ENCODE measurements at regions not wholly inside any gene's neighbourhood (a gene's known extent, or its start where the extent isn't known, plus 50 kb on each side); places are given as distances from the start of the nearest gene placed in this dataset.
"Not testable (repeated sequence)": the region's sequence is repeated elsewhere in the genome, so short reads cannot be mapped to it uniquely, and the experiment has no call there.

DNA sequence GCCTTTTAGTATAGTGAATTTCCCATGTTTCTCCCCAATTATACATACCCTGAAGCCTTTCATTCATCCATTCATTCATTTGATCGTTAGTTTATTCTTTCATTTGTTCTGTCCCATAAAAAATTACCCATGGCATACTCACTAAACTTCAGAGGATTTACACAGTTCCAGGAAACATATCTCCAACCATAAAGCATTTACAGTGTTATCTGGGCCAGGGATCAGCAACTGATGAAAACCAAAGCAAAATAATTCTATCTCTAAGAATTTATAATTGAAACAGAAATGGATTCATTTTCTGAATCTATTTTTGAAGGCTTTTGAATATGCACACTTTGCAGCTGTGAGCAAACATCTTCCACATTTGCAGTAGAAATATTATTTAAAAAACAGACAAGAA lies 547.7 kb downstream of the KCNJ2 start:
- DNase-seq: no peak

DNA sequence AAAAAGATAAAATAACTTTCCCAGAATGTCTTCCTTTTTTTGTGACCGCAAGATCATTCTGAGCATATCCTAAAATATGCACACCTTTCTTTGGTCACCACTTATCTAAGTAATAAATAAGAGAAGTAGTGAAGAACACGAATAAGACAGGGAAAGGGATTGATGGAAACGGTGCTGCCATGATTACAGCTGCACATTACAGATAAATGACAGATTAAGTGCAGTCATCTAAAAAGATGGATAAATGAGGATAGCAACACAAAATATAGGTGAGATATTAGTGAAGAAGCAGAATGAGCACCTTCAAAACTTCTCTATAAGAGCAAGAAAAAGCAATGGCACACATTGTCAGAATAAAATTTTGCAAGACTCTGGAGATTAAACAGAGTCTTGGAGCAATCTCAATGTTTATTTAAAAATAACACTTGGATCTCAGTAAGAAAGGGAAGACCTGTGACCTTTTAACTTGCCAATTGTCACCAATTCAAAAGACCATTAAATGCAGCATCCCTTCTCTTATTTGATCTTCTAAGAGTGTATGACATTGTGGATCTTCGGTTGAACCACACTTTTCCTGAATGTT lies 567.1 kb downstream of the KCNJ2 start:
- no peak for DNase-seq

DNA sequence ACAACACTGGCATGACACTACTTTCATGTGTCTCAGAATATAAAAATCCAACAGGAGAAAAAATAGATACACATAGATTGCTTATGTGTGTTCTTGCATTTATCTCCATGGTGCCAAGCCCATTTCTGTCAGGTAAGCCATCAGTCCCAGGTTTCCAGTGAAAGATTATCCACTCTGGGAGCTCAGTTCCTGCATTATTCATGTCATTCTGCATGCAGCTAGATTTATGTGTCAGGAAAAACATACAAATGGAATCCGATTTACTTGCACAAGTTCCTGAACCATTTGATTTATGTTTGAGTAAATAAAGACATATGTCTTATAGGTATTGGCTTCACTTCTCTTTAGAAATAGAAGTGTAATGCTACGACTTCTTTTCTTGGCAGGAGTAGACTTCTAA lies 569.7 kb downstream of the KCNJ2 start:
- no peak for DNase-seq

DNA sequence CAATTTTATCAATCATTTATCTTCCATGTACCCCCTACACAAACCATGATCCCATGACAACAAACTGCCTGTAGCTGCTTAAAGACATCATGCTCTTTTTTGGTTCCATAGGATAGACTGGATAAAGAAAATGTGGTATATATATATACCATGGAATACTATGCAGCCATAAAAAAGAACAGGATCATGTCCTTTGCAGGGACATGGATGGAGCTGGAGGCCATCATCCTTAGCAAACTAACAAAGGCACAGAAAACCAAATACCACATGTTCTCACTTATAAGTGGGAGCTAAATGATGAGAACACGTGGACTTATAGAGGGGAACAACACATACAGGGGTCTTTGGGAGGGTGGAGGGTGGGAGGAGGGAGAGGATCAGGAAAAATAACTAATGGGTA lies 577.2 kb downstream of the KCNJ2 start:
- not testable (repeated sequence) for DNase-seq

DNA sequence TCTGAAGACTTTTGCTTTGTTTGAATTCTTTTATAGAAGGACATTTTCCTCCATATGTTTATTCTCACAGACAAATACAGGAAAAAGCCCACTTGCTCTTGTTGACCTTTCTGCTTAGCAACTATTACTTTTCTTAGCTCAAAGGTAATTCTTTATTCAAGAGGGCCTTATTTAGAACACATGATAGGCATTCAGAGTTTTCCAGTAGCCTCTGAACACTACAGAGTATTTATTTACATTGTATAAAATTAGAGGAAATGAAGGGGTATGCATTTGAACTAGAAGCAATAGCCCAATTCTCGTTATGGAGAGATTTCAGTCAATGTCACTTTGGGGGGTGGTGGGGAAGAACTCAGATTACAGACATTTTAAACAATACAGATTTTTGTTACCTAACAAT lies 581.7 kb downstream of the KCNJ2 start:
- DNase-seq: peak; percentile 24

DNA sequence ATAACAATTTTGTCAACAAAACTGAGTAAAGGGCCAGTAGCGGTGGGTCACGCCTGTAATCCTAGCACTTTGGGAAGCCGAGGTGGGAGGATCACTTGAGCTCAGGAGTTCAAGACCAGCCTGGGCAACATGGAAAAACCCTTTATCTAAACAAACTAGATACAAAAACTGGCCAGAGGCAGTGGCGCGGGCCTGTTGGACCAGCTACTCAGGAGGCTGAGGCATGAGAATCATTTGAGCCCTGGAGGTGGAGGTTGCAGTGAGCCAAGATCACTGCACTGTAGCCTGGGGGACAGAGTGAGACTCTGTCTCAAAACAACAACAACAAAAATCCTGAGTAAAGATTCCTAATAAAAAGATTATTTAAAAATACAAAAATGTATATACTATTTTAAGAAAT lies 583.1 kb downstream of the KCNJ2 start:
- DNase-seq: not testable (repeated sequence)

DNA sequence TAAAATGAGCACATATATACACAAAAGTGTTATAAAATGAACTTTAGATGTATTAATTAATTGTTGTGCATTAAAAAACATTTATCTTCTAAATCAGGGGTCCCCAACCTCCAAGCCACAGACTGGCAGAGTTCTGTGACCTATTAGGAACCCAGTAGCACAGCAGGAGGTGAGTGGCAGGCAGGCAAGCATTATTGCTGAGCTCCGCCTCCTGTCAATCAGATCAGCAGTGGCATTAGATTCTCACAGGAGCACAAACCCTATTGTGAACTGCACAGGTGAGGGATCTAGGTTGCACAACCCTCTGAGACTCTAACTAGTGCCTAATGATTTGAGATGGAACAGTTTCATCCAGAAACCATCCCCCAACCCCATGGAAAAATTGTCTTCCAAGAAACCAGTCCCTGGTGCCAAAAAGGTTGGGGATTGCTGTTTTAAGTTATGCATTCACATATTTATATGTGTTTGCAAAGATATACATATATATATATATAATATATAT lies 583.7 kb downstream of the KCNJ2 start:
- no peak for DNase-seq

DNA sequence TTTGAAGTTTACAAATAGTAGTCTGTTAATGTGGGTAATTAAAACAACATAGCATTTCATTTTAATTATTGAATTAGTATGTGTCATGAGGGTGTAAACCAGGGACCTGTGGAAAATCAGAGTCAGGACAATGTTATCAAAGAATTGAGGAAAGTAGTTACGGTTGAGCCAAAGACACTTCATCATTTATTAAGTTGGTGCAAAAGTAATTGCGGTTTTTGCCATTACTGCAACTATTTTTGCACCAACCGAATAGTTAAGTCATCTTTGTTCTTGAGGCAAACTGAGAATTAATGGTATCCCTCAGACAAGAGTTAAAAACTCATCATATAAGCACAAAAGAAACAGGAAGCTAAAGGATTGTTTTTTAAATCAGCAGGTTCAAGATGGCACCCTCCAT lies 593.7 kb downstream of the KCNJ2 start:
- DNase-seq: no peak

DNA sequence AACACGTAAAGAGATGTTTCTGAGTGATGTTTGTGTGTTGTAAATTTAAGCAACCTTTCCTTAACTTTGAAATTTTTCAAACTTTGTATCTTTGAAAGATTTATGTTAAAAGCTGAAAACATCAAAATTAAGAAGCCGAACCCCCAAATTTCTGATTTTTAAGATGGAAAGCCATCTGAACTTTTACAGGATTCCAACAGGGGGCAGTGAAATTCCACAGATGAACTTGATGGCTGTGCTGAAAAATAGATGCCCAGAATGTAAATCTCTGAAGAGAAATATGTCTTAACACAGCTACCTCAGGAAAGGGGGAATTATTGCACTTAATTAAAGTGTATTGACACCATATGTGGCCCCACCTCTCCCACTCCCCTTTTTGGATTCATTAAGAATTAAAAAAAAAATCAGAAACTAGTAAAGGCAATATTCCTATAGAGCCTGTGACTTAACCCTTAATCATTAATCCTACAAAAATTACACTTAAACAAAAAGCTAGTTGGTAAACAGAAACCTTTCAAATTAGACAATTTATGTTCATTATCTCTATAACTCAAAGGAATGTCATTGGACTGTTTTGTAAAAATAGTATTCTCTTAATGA lies 597.9 kb downstream of the KCNJ2 start:
- DNase-seq: peak; percentile 27

DNA sequence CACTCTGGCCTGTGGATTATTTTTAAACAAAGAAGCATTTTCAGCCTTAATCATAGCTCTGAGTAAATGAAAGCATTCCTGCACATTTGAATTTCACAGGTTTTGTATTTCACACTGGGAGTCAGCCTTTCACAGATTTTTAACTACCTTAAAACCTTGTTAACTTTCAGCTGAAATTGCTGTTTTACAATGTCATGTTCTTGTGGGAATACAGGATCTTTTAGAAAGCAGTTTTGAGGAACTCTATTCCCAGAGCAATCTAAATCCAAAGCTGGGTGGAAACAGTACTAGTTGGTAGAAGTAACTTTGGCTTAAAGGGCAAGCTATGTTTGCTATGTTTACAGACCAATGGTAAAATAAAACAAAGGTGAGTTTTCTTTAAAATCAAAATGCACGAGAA lies 600.6 kb downstream of the KCNJ2 start:
- DNase-seq: no peak

DNA sequence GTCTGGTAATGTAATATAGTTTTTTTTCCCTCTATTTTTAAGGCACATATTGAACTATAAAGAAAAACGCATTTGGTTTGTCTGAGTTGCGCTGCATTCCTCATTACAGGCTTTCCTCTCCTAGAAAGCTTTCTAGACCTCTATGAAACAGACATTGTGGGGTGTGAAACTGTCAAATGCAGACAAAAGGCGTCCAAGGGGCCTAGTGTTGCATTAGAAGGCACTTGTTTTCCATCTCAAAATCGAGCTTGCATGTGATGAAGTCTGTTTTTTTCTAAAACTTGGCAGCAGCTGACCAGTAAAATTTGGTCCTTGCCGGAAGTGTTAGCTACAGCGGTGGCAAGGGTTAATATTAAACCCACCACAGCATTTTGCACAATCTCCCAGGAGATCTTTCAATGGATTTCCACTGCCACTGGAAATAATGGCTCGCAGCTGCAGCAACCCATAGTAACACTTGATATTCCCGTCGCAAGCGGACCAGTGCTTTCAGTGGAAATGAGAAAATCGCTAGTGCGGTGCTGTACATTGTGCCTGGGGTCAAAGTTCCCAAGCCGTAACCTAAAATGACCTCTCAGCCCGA lies 602.6 kb downstream of the KCNJ2 start:
- no peak for DNase-seq

DNA sequence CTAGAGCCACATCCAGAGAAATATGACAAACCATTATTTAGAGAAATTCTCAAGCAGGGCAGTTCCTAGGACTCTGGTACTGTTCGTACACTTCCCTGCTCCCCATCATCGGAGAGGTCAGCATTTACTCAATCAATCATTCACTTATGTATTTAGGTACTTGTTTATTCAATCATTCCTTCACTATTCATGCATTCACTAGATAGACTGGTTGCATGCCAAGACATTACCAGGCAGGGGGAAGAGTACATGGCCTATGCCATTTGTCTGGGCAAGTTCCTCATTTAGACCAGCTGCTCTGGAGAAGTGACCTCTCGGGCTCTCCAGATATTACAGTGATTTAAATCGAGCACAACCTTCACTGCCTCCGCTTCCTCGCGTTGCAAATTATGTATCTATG lies 603.4 kb downstream of the KCNJ2 start:
- no peak for DNase-seq

DNA sequence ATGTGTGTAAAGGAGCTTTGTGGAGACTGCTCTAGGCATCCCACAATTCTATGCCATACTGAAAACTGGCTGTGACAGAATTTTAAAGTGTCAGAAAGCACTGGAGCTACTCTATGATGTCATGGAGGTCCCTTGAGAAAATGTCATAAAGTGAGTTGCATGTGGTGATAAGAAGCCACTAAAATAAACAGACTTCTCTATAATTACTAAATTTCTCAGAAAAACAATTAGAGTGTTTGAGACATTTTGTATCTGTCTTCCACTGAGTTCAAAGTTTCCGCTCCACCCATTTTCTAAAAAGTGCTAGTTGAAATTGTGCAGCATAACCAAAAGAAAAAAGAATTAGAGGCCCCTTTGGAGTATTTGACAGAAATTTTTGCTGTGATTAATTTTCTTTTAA lies 603.9 kb downstream of the KCNJ2 start:
- no peak for DNase-seq

DNA sequence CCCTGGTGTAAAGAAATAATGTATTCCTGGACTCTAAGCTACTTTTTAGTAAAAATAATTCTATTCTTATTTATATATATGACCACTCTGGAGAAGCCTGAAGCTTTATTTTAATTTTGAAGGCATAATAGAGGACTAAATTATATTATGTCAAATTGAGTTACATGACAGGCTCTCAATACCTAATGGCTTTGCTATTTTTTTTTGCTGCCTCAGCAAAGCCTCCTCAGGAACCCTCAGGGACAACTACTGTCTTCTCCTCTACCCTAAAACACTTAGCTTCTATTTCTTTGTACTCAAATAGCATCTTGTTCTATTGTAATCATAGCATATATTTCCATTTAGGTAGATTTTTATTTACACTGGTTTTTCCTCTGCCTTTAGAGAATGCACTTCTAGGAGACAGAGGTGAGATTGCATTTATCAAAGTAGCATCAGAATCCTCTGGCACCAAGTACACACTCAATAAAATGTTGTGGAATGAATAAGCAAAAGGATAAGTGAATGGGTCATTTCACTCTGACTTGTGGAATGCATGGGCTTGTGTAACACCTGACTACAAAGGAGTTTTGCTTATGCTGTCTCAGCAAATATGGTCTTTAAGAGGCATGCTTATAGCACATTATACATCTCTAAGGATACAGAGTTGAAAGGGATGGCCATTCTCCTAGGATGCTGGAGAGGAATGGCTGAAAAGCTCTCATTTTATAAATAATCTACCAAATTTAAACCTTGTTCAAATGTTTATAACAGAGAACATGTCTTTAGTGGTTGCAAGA lies 605.2 kb downstream of the KCNJ2 start:
- no peak for DNase-seq

DNA sequence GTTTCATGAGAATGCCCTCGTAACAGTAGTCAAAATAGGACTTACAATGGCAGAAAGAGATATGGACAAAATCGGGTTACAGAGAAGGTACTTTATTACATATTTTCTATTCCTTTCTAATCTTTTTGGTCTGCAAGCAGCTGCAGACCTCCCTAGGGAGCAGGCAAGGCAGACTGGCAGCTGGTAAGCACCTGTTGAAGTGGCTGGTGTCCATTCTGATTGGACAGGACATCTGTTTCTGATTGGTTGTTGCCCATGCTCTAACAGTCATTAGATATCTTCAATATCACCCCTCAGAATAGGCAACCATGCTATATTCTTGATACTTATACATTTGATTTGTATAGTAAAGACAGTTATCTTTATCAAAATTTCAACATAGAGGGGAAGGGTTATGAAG lies 606.3 kb downstream of the KCNJ2 start:
- DNase-seq: no peak

DNA sequence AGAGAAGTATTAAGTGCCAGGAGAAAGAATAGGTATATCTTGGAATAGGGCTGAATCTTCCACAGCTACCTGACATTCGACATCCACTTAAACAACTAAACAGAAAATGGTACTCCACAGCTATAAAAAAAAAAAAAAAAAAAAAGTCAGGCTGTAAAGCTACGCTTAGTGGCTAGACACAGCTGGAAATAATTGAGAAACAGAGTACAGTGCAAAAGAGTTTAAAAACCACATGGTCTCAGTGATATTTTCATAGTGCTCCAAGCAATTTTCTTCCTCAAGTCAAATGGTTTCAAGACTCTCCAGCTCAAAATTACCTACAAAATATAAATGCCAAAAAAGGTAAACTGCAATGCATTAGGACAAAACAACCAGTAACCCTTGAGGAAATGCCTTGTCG lies 607.1 kb downstream of the KCNJ2 start:
- DNase-seq: no peak

DNA sequence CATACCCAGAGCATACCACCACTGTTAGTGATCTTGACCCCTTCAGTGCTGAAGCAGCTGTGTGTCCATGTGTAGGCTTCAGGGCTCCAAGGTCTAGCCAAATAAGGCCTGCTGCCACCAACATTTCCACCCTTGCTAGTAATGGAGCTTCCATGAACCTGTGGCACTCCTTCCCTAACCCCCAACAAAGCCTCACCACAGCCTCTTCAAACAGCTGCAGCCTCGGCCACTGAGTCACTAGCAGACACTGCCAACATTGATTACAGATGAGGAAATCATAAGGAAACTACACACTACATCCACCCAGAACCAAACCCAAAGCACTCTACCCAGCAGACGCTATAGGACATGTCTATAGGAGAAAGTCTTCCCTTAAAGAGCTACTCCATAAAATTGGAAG lies 610.7 kb downstream of the KCNJ2 start:
- DNase-seq: no peak

DNA sequence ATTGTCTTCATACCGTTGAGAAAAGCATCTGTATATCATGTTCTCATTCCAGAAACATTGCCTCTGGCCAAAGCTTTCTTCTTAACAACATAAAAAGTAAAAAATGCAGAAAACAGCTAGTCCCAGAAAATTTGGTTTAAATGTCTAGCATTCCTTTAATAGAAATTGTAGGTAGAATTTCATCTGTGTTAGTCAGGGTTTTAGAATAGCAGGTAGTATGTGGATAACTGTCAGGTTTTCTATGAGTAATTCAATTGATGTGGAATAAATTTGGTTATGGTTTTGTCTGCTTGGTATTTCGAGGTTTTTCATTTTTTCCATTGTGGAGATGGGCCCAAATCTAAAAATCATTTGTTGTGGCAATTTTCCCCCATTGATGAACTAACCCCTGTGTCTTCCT lies 616.7 kb downstream of the KCNJ2 start:
- no peak for DNase-seq

DNA sequence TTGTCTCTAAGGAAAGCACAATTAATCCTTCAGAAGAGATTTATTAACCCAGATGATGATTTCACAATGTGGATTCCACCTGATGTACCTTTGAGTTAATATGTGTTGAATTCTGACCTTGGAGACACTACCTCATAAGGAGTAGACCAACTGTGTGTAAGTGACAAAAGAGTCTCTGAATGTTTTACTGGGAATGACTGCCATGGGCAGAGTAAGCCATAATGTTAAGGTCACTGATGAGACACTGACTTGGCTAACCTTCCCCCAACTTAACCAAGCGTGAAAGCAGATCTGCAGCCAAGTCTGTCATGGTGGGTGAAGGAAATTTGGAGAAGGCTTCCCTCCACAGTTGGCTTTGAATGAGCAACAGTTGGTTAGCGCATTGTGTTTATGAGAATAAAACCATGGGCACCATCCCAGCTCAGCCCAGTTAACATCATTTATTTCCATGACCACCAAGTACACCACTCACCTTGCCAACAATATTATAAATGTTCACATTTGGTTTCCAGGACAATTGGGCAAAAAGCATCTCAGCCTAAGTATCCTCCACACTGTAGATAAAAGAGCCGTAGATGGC lies 618.5 kb downstream of the KCNJ2 start:
- no peak for DNase-seq

DNA sequence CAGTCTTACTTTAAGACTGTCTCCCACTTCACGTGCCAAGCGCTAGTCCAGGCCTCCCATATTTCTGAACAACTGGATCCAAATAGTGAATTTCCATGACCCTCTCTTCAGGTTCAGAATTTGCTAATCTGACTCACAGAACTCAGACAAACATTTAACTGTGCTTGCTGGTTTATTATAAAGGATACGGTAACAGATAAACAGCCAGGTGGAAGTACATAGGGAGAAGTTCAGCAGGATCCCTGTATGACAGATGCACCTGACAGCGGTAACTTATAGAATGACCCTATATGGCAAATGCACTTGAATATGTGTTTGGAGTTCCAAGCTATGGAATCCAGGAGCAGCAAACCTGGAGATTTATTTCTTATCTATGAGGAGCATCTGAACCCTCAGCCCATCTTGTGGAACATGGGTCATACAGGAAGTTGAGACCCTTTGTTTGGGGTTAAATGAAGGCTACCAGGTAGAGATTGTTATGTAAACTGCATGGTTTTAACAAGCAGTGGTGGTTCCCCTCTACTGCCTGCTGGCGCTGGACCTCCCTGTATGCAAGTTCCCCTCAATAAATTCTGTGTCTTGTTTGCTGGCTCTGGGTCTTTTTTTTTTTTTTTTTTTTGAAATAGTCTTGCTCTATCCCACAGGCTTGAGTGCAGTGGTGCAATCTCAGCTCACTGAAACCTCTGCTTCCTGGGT lies 622.6 kb downstream of the KCNJ2 start:
- DNase-seq: no peak

DNA sequence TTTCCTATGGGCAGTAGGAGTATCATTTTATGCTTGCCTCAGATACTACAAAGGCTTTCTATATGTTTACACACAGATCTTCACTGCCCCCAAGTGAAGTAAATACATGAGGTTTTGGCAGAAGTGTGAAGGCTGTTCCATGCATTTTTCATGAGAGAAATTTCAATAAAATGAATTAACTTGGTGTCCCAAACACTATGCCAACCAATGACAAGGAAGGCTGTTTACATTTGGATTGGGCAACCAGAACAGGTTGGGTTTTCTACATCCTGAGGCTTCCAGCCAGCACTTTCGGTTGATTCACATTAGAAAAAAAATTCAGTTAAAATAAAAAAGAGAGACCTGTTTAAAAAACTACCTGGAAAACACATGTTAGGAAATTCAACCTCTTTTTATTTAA lies 625.4 kb downstream of the KCNJ2 start:
- no peak for DNase-seq

DNA sequence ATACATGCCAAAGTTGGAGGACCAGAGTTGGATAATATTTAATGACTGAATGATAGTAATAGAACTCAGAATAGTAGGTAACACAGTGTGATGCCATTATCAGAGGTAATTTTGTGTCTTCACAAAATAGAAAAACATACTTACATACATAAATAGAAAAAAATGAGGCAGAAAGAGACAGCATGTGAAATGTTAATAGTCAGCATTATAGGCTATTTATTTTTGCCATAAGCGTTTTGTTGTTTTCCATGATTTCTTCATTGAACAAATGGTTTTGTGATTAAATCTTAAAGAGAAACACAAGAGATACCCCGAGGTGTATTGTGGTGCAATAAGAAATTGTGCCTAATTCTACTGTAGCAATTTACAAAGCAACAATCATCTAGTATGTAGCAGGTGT lies 626.3 kb downstream of the KCNJ2 start:
- no peak for DNase-seq
